H1 (cell line): ENCODE measurements at regions not wholly inside any gene's neighbourhood (a gene's known extent, or its start where the extent isn't known, plus 50 kb on each side); places are given as distances from the start of the nearest gene placed in this dataset.
A peak's percentile ranks its signal among the peaks of the same experiment; 100 is the strongest.

Experiments
- CTCF ChIA-PET: fragments of 300-600 bp; sonication (Branson Sonifier 250); formaldehyde crosslinking; loops from one replicate; lab custom pipeline; 2021; ENCODE audit not compliant: partially characterized antibody; lab: Charles Lee
- POLR2A ChIA-PET: fragments of 300-600 bp; sonication (Branson Sonifier 250); formaldehyde crosslinking; loops from one replicate; lab custom pipeline; 2021; ENCODE audit warnings: inconsistent platforms; ENCODE audit not compliant: partially characterized antibody; lab: Charles Lee
- DNase-seq, 2 experiments: peaks; one replicate each; pipeline versions ENCODE4 v3.0.0 to v3.0.0-alpha.2; 2010 to 2022; ENCODE audit warnings: low spot score in 2 of 2, low read depth in 1 of 2, mixed read lengths in 1 of 2
- FAIRE-seq: peaks from 2 replicates; lab custom pipeline; 2011; peaks lifted over from hg19 to GRCh38; lab: Jason Lieb, UNC
- H2AFZ ChIP-seq: 2 replicates; pipeline ENCODE4 v1.8.1; 2012; ENCODE audit warnings: low read length, inconsistent platforms
- H2AK5ac ChIP-seq: 2 replicates; pipeline ENCODE4 v1.6.1; 2013; ENCODE audit warnings: low read depth, low read length
- H2BK120ac ChIP-seq: replicated peaks from 2 replicates; pipeline ENCODE3; 2013; ENCODE audit warnings: low read depth, low read length, inconsistent platforms
- H2BK12ac ChIP-seq: 2 replicates; pipeline ENCODE4 v1.6.1; 2013; ENCODE audit warnings: low read depth, low read length
- H2BK15ac ChIP-seq: 2 replicates; pipeline ENCODE4 v1.6.1; 2013; ENCODE audit warnings: low read length
- H2BK20ac ChIP-seq: 2 replicates; pipeline ENCODE4 v1.6.1; 2013; ENCODE audit warnings: low read length
- H2BK5ac ChIP-seq: 2 replicates; pipeline ENCODE4 v1.6.1; 2013; ENCODE audit warnings: low read depth, low read length
- H3K14ac ChIP-seq: 2 replicates; pipeline ENCODE4 v1.6.1; 2013; ENCODE audit warnings: inconsistent platforms; ENCODE audit not compliant: insufficient read length
- H3K18ac ChIP-seq: 2 replicates; pipeline ENCODE4 v1.6.1; 2013; ENCODE audit warnings: low read length; ENCODE audit errors: extremely low read depth
- H3K23ac ChIP-seq: 2 replicates; pipeline ENCODE4 v1.6.1; 2013; ENCODE audit warnings: inconsistent platforms; ENCODE audit not compliant: insufficient read length
- H3K23me2 ChIP-seq: 2 replicates; pipeline ENCODE4 v1.6.1; 2013; ENCODE audit warnings: low read depth, low read length
- H3K27ac ChIP-seq: 2 replicates; pipeline ENCODE4 v1.6.1; 2011; ENCODE audit warnings: low read depth, low read length, inconsistent platforms
- H3K27me3 ChIP-seq, 4 experiments: replicated peaks in 1 of 4; 1 replicate in 1 of 4; 2 replicates in 3 of 4; pipeline versions ENCODE4 v1.6.1 to v1.8.1; 2011 to 2013; ENCODE audit warnings: low read length in 3 of 4, mild to moderate bottlenecking in 3 of 4, inconsistent platforms in 2 of 4, mixed read lengths in 2 of 4, moderate library complexity in 1 of 4; ENCODE audit not compliant: control insufficient read depth in 3 of 4, insufficient read depth in 3 of 4; ENCODE audit errors: extremely low read depth in 1 of 4
- H3K36me3 ChIP-seq, 4 experiments: 2 replicates each; pipeline versions ENCODE4 v1.6.1 to v1.8.1; 2011 to 2013; ENCODE audit warnings: mild to moderate bottlenecking in 4 of 4, low read length in 3 of 4, moderate library complexity in 2 of 4, control low read depth in 1 of 4, inconsistent platforms in 1 of 4; ENCODE audit not compliant: insufficient read depth in 4 of 4, control insufficient read depth in 2 of 4
- H3K4ac ChIP-seq: replicated peaks from 2 replicates; pipeline ENCODE3; 2013; ENCODE audit warnings: low read length, low read depth, mixed read lengths, inconsistent platforms; ENCODE audit not compliant: insufficient read length
- H3K4me1 ChIP-seq, 4 experiments: replicated peaks in 1 of 4; 1 replicate in 1 of 4; 2 replicates in 3 of 4; pipeline versions ENCODE4 v1.6.1 to v1.8.1; 2011 to 2013; ENCODE audit warnings: low read length in 3 of 4, inconsistent platforms in 2 of 4, mixed read lengths in 1 of 4; ENCODE audit not compliant: insufficient read depth in 4 of 4, control insufficient read depth in 3 of 4
- H3K4me2 ChIP-seq, 2 experiments: 2 replicates each; pipeline versions ENCODE4 v1.6.1 to v1.8.1; 2011 to 2013; ENCODE audit warnings: low read depth in 2 of 2, low read length in 2 of 2, control low read depth in 1 of 2, inconsistent platforms in 1 of 2, mild to moderate bottlenecking in 1 of 2; ENCODE audit not compliant: insufficient read depth in 1 of 2
- H3K4me3 ChIP-seq, 4 experiments: fragments of 200-600, 300-600 bp in 1 of 4; sonication (generic), shearing (Covaris generic), sonication (Bioruptor Twin) in 1 of 4; 2 replicates each; pipeline versions ENCODE4 v1.5.1 to v1.8.1; 2011 to 2016; ENCODE audit warnings: low read length in 4 of 4, low read depth in 3 of 4, control low read depth in 2 of 4, inconsistent platforms in 2 of 4, mild to moderate bottlenecking in 2 of 4, mixed read lengths in 1 of 4, moderate library complexity in 1 of 4; ENCODE audit not compliant: insufficient read depth in 2 of 4; ENCODE audit errors: extremely low read depth in 1 of 4
- H3K56ac ChIP-seq: replicated peaks from 2 replicates; pipeline ENCODE3; 2013; ENCODE audit warnings: low read depth, mild to moderate bottlenecking, mixed read lengths, low read length, inconsistent platforms; ENCODE audit not compliant: insufficient read length
- H3K79me1 ChIP-seq: 2 replicates; pipeline ENCODE4 v1.6.1; 2013; ENCODE audit warnings: low read depth, low read length, control low read depth
- H3K79me2 ChIP-seq, 2 experiments: 2 replicates each; pipeline versions ENCODE4 v1.6.1 to v1.8.1; 2012 to 2013; ENCODE audit warnings: low read length in 2 of 2, mild to moderate bottlenecking in 2 of 2, inconsistent platforms in 1 of 2; ENCODE audit not compliant: insufficient read depth in 2 of 2, control insufficient read depth in 1 of 2
- H3K9ac ChIP-seq, 4 experiments: replicated peaks in 1 of 4; 1 replicate in 1 of 4; 2 replicates in 3 of 4; pipeline versions ENCODE4 v1.6.1 to v1.8.1; 2011 to 2013; ENCODE audit warnings: low read depth in 3 of 4, low read length in 3 of 4, control low read depth in 2 of 4, mild to moderate bottlenecking in 2 of 4, moderate library complexity in 2 of 4, inconsistent platforms in 1 of 4; ENCODE audit errors: extremely low read depth in 1 of 4
- H3K9me3 ChIP-seq, 2 experiments: 2 replicates each; pipeline versions ENCODE4 v1.6.1 to v1.8.1; 2012 to 2013; ENCODE audit warnings: mild to moderate bottlenecking in 2 of 2, moderate library complexity in 2 of 2, control low read depth in 1 of 2, inconsistent platforms in 1 of 2, low read depth in 1 of 2, low read length in 1 of 2, mixed read lengths in 1 of 2; ENCODE audit not compliant: insufficient read depth in 2 of 2
- H4K20me1 ChIP-seq, 2 experiments: replicated peaks in 1 of 2; 2 replicates each; pipeline versions ENCODE3 to v1.8.1; 2011 to 2013; ENCODE audit warnings: inconsistent platforms in 2 of 2, low read length in 2 of 2, mild to moderate bottlenecking in 1 of 2; ENCODE audit not compliant: insufficient read depth in 2 of 2, control insufficient read depth in 1 of 2
- H4K5ac ChIP-seq: 2 replicates; pipeline ENCODE4 v1.6.1; 2013; ENCODE audit warnings: low read length, low read depth, mixed read lengths, inconsistent platforms; ENCODE audit not compliant: insufficient read length
- H4K8ac ChIP-seq: 2 replicates; pipeline ENCODE4 v1.8.0; 2013; ENCODE audit warnings: mild to moderate bottlenecking, moderate library complexity, low read length, inconsistent platforms; ENCODE audit not compliant: insufficient read depth; ENCODE audit errors: extremely low read depth
- H4K91ac ChIP-seq: replicated peaks from 2 replicates; pipeline ENCODE3; 2013; ENCODE audit warnings: low read length, mixed read lengths, inconsistent platforms; ENCODE audit not compliant: insufficient read length
- BCL11A ChIP-seq, 2 experiments: IDR thresholded peaks; one replicate each; pipeline ENCODE4 v1.6.1; 2011; ENCODE audit warnings: low read depth in 2 of 2, low read length in 2 of 2, mild to moderate bottlenecking in 2 of 2
- WGBS, 2 experiments: shearing (Covaris generic) in 1 of 2; methylation state at CpG; one replicate each; pipeline versions ENCODE4 v1.1.6 to v1.1.7; 2013 to 2015; ENCODE audit warnings: low lambda C conversion rate in 2 of 2, mixed read lengths in 2 of 2, inconsistent platforms in 1 of 2, low coverage in 1 of 2, missing lambda C conversion rate in 1 of 2; ENCODE audit not compliant: insufficient replicate concordance in 2 of 2, insufficient coverage in 1 of 2, insufficient read length in 1 of 2; ENCODE audit errors: extremely low coverage in 1 of 2, missing lambda C conversion rate in 1 of 2; 5-methylcytosine and 5-hydroxymethylcytosine counted together

DNA sequence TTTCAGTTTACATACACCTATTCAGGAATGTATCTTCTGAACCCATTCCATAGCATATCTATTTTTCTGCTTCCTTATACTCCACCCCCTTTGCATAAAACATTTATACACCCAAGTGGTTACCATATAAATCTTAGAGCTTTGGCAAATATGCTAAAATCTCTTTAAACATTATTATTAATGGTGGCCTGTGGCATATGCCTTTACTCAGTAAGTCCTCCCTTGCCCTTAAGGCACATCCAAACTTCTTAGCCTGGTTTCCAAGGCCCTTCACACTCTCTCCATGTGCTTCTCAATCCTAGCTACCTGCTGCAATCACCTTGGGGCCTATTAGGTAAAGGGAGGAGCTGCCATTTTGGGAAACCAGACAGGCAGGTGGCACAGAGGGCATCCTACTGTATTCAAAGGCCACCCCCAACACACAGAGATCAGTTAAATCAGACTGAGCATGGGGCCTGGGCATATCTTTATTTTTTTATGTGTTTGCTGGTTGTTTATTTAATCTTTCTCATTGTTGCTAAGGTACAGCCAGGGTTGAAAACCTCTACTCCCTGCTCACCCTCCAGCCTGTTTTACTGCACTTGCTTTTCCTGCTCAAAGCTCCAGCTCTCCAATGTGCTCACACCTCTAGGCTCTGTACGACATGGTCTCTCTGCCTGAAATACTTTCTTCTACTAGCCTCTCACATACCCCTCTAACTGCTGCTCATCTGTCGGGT, 242.8 kb upstream of the HNRNPA3 start:
- no peak overlapping the region for H3K4me2 ChIP-seq
- WGBS, 2 experiments = 94% methylated on average over 2 of the region's 2 CpGs; no CpG with 5 or more reads in 1 of the 2 experiments
- no peak for FAIRE-seq
- no peak for TF ChIP-seq BCL11A (IDR thresholded peaks at IDR 0.05; ENCODE audit: low read depth in 2 of 2, low read length in 2 of 2)

More for the DNA sequence above, 242.8 kb upstream of the HNRNPA3 start:
- CTCF ChIA-PET = interaction anchor here (1.1 to 1.8 kb wide), 2 partner anchors 7 to 178 kb away, joined by 3 to 6 read pairs; no protein-coding TSS in a partner anchor
- no peak overlapping the region for H4K5ac ChIP-seq
- no peak overlapping the region for H3K4ac ChIP-seq
- no peaks in the 10 kb centered on the region for H3K9me3 ChIP-seq
- H3K9ac ChIP-seq = no peak overlapping the region
- no peak overlapping the region for H3K27ac ChIP-seq
- H3K23me2 ChIP-seq = no peaks in the 10 kb centered on the region
- H2BK20ac ChIP-seq = no peak overlapping the region
- no peak overlapping the region for H2BK120ac ChIP-seq
- no peaks in the 10 kb centered on the region for H3K79me1 ChIP-seq
- DNase-seq = no peak
- H3K18ac ChIP-seq = no peak overlapping the region
- H3K56ac ChIP-seq = no peak overlapping the region
- no peaks in the 10 kb centered on the region for H3K4me1 ChIP-seq
- H3K23ac ChIP-seq = no peak overlapping the region
- no peak overlapping the region for H2BK5ac ChIP-seq
- no peak overlapping the region for H3K4me3 ChIP-seq
- H2AFZ ChIP-seq = 0 out of 2 replicates have a peak overlapping the region, but pooled peaks have one; percentile 75
- H3K79me2 ChIP-seq = no peaks in the 10 kb centered on the region
- H3K14ac ChIP-seq = no peak overlapping the region
- H2BK15ac ChIP-seq = no peak overlapping the region
- H3K27me3 ChIP-seq = no peaks in the 10 kb centered on the region
- no peak overlapping the region for H2BK12ac ChIP-seq
- POLR2A ChIA-PET = interaction anchor here (0.5 kb wide), 1 partner anchor 212 kb away, joined by 3 read pairs; no protein-coding TSS in a partner anchor
- no peaks in the 10 kb centered on the region for H4K20me1 ChIP-seq
- no peaks in the 10 kb centered on the region for H3K36me3 ChIP-seq
- H2AK5ac ChIP-seq = no peak overlapping the region
- no peak overlapping the region for H4K91ac ChIP-seq
- H4K8ac ChIP-seq = no peak overlapping the region
